Upper lobe of right lung (tissue), 1 donor: ENCODE measurements at regions not wholly inside any gene's neighbourhood (a gene's known extent, or its start where the extent isn't known, plus 50 kb on each side); places are given as distances from the start of the nearest gene placed in this dataset.

Experiments
- ATAC-seq: fragments of 200-7000 bp; cut with Tn5 transposase; one replicate; pipeline ENCODE4 v1.9.1; 2020; ENCODE audit warnings: mild to moderate bottlenecking, moderate library complexity
- DNase-seq: peaks from one replicate; pipeline ENCODE4 v3.0.0-alpha.2; 2020
- H3K27ac ChIP-seq: fragments of 200-600 bp; one replicate; pipeline ENCODE4 v1.8.0; 2022
- H3K27me3 ChIP-seq: fragments of 200-600 bp; one replicate; pipeline ENCODE4 v1.8.0; 2022; ENCODE audit warnings: mild to moderate bottlenecking
- H3K36me3 ChIP-seq: fragments of 200-600 bp; one replicate; pipeline ENCODE4 v1.8.0; 2022
- H3K4me1 ChIP-seq: fragments of 200-600 bp; one replicate; pipeline ENCODE4 v1.8.0; 2022
- H3K4me3 ChIP-seq: fragments of 200-600 bp; one replicate; pipeline ENCODE4 v1.8.0; 2022; ENCODE audit warnings: mild to moderate bottlenecking
- H3K9me3 ChIP-seq: fragments of 200-600 bp; one replicate; pipeline ENCODE4 v1.8.0; 2022
- CTCF ChIP-seq: fragments of 200-600 bp; IDR thresholded peaks from one replicate; pipeline ENCODE4 v1.8.0; 2022; ENCODE audit warnings: antibody characterized with exemption
- intact Hi-C: fragments of 100-400 bp; cut with DNase I; formaldehyde crosslinking; loops from one replicate; pipeline ENCODE4 v1.11.0; 2022
- donor health status: DM: no; HTN: yes; CAD: no; lungs with severe emphysema.

GRCh38 chr5:179422213-179422855 is 77.1 kb upstream of the ADAMTS2 start:
- ATAC-seq: no peak
- no peaks in the 10 kb centered on the region for H3K36me3 ChIP-seq
- H3K27ac ChIP-seq: no peak overlapping the region
- intact Hi-C loops: no loop called here
- DNase-seq: peak; percentile 42
- H3K9me3 ChIP-seq: no peaks in the 10 kb centered on the region
- H3K4me1 ChIP-seq: no peaks in the 10 kb centered on the region
- H3K4me3 ChIP-seq: no peak overlapping the region
- no peak for TF ChIP-seq CTCF
- H3K27me3 ChIP-seq: peaks cover 8% of the 10 kb centered on the region

- ATAC-seq: no peak
Observed at GRCh38 chr5:179421144-179421901, 76.1 kb upstream of the ADAMTS2 start.

GRCh38 chr5:179420476-179420875 is 75.2 kb upstream of the ADAMTS2 start:
- H3K27me3 ChIP-seq: peaks cover 21% of the 10 kb centered on the region
- H3K4me1 ChIP-seq: no peaks in the 10 kb centered on the region
- no peaks in the 10 kb centered on the region for H3K36me3 ChIP-seq
- TF ChIP-seq CTCF: no peak
- no peak overlapping the region for H3K27ac ChIP-seq
- H3K4me3 ChIP-seq: no peak overlapping the region
- ATAC-seq (no peak), DNase-seq (peak; percentile 45)
- H3K9me3 ChIP-seq: no peaks in the 10 kb centered on the region
- intact Hi-C loops: no loop called here

More at GRCh38 chr5:179421144-179421901, 76.1 kb upstream of the ADAMTS2 start:
- Histone ChIP-seq H3K27me3 (peaks cover 18% of the 10 kb centered on the region), H3K4me1 (no peaks in the 10 kb centered on the region), H3K4me3 (no peak overlapping the region), H3K27ac (no peak overlapping the region), H3K9me3 (no peaks in the 10 kb centered on the region), H3K36me3 (no peaks in the 10 kb centered on the region)
- no peak for TF ChIP-seq CTCF
- intact Hi-C loops: no loop called here
- DNase-seq: peak; percentile 40

GRCh38 chr5:179418972-179419371 is 73.7 kb upstream of the ADAMTS2 start:
- no peak for TF ChIP-seq CTCF
- DNase-seq: no peak
- H3K27ac ChIP-seq: no peak overlapping the region
- H3K36me3 ChIP-seq: no peaks in the 10 kb centered on the region
- intact Hi-C loops: no loop called here
- H3K9me3 ChIP-seq: no peaks in the 10 kb centered on the region
- no peaks in the 10 kb centered on the region for H3K4me1 ChIP-seq
- H3K4me3 ChIP-seq: no peak overlapping the region
- ATAC-seq: no peak
- H3K27me3 ChIP-seq: peaks cover 21% of the 10 kb centered on the region

- Histone ChIP-seq H3K4me3 (no peak overlapping the region), H3K9me3 (no peaks in the 10 kb centered on the region), H3K4me1 (no peaks in the 10 kb centered on the region), H3K27me3 (peaks cover 21% of the 10 kb centered on the region), H3K27ac (no peak overlapping the region), H3K36me3 (no peaks in the 10 kb centered on the region)
- intact Hi-C loops: no loop called here
- no peak for TF ChIP-seq CTCF
- no peak for ATAC-seq
- no peak for DNase-seq
Observed at GRCh38 chr5:179417696-179418095, 72.4 kb upstream of the ADAMTS2 start.
